ENCODE measurements at regions not wholly inside any gene's neighbourhood (a gene's known extent, or its start where the extent isn't known, plus 50 kb on each side); places are given as distances from the start of the nearest gene placed in this dataset.

- no peak overlapping the region for H3K4me3 ChIP-seq (replicated peaks; ENCODE audit: low read depth, low read length)
- no peak for TF ChIP-seq CTCF (IDR thresholded peaks at IDR 0.05; ENCODE audit: low read depth, low read length, missing control alignments)
- DNase-seq (ENCODE audit: extremely low read depth, low read depth), result no peak
These were observed 130.1 kb upstream of the ADRA1B start for GRCh38 chr5:159786201-159786600.

- no peak for DNase-seq (ENCODE audit: extremely low read depth, low read depth)
- TF ChIP-seq CTCF (IDR thresholded peaks at IDR 0.05; ENCODE audit: low read depth, low read length, missing control alignments), result no peak
- no peak overlapping the region for H3K4me3 ChIP-seq (replicated peaks; ENCODE audit: low read depth, low read length)
These were observed 129.2 kb upstream of the ADRA1B start for GRCh38 chr5:159786901-159787691.

GRCh38 chr5:159787837-159788236 lies 128.4 kb upstream of the ADRA1B start:
- DNase-seq (ENCODE audit: extremely low read depth, low read depth), result no peak
- no peak overlapping the region for H3K4me3 ChIP-seq (replicated peaks; ENCODE audit: low read depth, low read length)
- no peak for TF ChIP-seq CTCF (IDR thresholded peaks at IDR 0.05; ENCODE audit: low read depth, low read length, missing control alignments)

- no peak for DNase-seq (ENCODE audit: extremely low read depth, low read depth)
- H3K4me3 ChIP-seq (replicated peaks; ENCODE audit: low read depth, low read length), result no peak overlapping the region
- no peak for TF ChIP-seq CTCF (IDR thresholded peaks at IDR 0.05; ENCODE audit: low read depth, low read length, missing control alignments)
These were observed 127.4 kb upstream of the ADRA1B start for GRCh38 chr5:159788835-159789331.

- no peak for DNase-seq (ENCODE audit: extremely low read depth, low read depth)
- H3K4me3 ChIP-seq (replicated peaks; ENCODE audit: low read depth, low read length), result no peak overlapping the region
- TF ChIP-seq CTCF (IDR thresholded peaks at IDR 0.05; ENCODE audit: low read depth, low read length, missing control alignments), result no peak
These were observed 124.1 kb upstream of the ADRA1B start for GRCh38 chr5:159792180-159792579.

GRCh38 chr5:159797261-159797970 lies 118.9 kb upstream of the ADRA1B start:
- no peak overlapping the region for H3K4me3 ChIP-seq (replicated peaks; ENCODE audit: low read depth, low read length)
- DNase-seq (ENCODE audit: extremely low read depth, low read depth), result no peak
- TF ChIP-seq CTCF (IDR thresholded peaks at IDR 0.05; ENCODE audit: low read depth, low read length, missing control alignments), result no peak
